Jurkat, Clone E6-1 (cell line): ENCODE measurements at regions not wholly inside any gene's neighbourhood (a gene's known extent, or its start where the extent isn't known, plus 50 kb on each side); places are given as distances from the start of the nearest gene placed in this dataset.

Experiments
- DNase-seq: peaks from one replicate; pipeline ENCODE4 v3.0.0-alpha.2; 2011; ENCODE audit warnings: low read depth, low spot score
- H3K4me3 ChIP-seq: 2 replicates; pipeline ENCODE4 v1.5.1; 2011; ENCODE audit warnings: mild to moderate bottlenecking, low read length, control low read depth, moderate library complexity

DNA sequence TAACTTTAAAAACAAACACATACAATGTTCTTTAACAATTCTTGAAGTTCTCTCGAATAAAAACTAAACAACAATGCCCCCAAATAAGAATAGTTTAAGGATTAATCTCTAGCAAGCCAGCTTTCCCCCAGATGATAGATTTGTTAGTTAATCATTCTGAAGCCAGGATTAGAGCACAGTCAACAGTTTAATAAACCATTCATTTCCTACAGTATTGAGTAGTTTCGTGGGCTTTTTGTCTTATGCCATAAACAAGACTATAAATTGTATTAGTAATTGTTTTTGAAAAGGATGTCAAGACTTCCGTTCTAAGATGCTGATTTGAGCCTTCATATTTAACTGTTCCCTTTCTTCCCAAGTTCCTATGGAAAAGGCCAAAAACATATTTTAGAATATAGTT is 136.6 kb downstream of the PIK3R1 start:
- DNase-seq = no peak
- no peak overlapping the region for H3K4me3 ChIP-seq

- H3K4me3 ChIP-seq = no peak overlapping the region
- DNase-seq = no peak
These were observed 138.0 kb downstream of the PIK3R1 start for GRCh38 chr5:68353605-68354004.

- no peak for DNase-seq
- H3K4me3 ChIP-seq = no peak overlapping the region
These were observed 138.8 kb downstream of the PIK3R1 start for GRCh38 chr5:68354315-68354714.

- no peak for DNase-seq
- no peak overlapping the region for H3K4me3 ChIP-seq
These were observed 140.7 kb downstream of the PIK3R1 start for GRCh38 chr5:68356216-68356615.

GRCh38 chr5:68356623-68357022 is 141.1 kb downstream of the PIK3R1 start:
- DNase-seq = no peak
- no peak overlapping the region for H3K4me3 ChIP-seq

DNA sequence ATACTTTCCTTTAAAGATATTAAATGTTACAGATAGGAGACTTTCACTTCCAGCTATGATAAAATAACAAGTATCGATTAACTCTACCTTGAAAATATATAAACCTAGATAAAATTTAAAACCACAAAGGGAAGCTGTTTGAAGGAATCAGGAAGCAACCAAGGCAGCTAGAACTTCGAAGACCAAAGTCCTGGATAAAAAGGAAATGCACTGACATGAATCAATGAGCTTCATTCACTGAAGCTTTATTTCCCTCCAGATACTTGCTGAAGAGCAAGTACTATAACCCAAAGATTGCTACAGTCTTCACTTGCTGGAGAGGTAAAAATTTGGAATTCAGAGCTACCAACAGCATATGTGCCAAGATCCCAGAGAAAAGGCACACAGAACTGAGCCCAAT is 144.1 kb downstream of the PIK3R1 start:
- no peak overlapping the region for H3K4me3 ChIP-seq
- DNase-seq = no peak

DNA sequence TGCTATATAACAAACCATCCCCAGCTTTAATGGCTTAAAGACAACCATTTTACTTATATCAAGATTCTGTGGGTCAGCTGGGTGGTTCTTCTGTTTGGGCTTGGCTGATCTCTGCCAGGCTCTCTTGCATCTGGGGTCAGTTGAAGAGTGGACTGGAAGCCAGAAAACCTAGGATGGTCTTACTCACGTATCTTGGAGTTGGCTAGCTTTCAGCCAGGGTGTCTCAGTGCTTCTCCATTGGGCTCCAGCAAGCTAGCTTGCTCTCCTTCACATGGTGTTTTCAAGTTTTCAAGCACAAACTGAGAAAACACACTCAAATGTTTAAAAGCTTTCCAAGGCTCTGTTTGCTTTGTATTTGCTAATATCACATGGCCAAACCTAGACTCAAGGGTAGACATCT is 146.8 kb downstream of the PIK3R1 start:
- DNase-seq = no peak
- no peak overlapping the region for H3K4me3 ChIP-seq

- DNase-seq = no peak
- H3K4me3 ChIP-seq = no peak overlapping the region
These were observed 150.3 kb downstream of the PIK3R1 start for GRCh38 chr5:68365889-68366288.

DNA sequence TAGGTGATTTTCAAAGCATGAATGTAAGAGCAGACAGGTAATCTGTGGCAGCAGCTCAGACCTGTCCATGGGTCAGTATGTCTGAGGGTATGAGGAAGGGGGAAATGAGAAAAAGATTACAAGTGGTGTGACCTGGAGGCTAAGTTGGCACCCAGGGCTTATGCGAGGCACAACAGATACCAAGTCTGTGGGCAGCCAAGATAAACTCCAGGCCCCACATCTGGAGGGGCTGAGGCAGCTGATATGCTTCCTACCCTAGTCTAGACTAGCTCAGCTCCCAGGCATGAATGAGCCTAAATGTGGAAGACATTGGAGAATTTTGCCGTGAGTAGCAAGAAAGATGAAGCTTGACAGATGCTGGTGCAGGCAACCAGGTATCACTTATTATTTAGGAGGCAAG is 151.7 kb downstream of the PIK3R1 start:
- H3K4me3 ChIP-seq = no peak overlapping the region
- DNase-seq = no peak

DNA sequence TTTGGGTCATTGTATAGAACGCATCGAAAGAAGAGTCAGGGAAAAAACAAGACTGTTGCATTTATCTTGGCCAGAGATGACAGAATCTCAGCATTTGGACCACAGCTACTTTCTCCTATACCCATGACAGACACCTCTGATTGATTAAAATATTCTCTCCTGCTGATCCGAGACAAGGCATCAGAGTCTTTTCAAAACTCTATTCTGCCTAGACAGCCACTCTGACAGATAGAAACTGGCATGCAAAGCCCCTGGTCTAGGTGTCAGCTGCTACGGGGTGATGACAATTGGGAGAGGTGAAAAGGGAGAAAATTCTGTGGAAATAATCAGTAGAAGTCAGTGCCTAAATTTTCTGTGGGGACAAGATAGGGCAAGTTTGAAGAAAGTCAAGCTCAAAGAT is 152.2 kb downstream of the PIK3R1 start:
- no peak for DNase-seq
- no peak overlapping the region for H3K4me3 ChIP-seq

- no peak for DNase-seq
- no peak overlapping the region for H3K4me3 ChIP-seq
These were observed 152.9 kb downstream of the PIK3R1 start for GRCh38 chr5:68368311-68369022.

DNA sequence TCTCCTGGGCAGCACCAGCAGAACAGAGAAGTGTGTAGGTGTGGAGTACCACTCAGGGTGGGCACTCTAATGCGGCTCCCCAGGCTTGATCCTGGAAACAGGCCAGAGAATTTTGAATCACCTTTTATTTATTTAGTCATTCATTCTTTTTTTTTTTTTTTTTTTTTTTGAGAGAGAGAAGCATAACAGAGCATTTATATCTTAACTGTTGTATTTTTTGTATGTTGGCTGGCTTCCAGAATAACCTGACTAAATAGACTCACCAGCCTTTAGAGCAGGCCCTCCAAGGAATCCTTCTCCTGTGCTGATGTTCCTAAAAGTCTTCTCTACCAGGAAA is 153.4 kb downstream of the PIK3R1 start:
- no peak overlapping the region for H3K4me3 ChIP-seq
- no peak for DNase-seq

DNA sequence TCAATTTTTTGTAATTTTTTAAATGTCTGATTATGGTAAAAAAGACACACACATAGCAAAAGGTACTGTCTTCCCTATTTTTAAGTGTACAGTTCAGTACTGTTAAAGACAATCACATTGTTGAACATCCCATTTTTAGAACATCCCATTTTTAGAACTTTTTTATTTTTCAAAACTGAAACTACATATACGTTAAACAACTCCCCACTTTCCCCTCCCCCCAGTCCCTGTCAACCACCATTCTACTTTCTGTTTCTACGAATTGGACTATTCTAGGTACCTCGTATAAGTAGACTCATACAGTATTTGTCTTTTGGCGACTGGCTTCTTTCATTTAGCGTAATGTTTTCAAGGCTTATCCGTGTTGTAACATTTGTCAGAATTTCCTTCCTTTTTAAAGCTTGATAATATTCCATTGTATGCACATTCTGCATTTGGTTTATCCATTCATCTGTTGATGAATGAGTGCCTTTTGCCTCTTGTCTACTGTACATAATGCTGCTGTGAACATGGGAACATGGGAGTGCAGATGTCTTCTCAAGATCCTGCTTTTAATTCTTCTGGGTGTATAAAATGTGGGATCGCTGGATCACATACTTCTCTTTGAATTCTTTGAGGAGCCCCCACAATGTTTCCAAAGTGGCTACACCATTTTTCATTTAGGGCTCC is 154.0 kb downstream of the PIK3R1 start:
- DNase-seq = no peak
- no peak overlapping the region for H3K4me3 ChIP-seq

GRCh38 chr5:68370196-68370595 is 154.6 kb downstream of the PIK3R1 start:
- H3K4me3 ChIP-seq = no peak overlapping the region
- no peak for DNase-seq

DNA sequence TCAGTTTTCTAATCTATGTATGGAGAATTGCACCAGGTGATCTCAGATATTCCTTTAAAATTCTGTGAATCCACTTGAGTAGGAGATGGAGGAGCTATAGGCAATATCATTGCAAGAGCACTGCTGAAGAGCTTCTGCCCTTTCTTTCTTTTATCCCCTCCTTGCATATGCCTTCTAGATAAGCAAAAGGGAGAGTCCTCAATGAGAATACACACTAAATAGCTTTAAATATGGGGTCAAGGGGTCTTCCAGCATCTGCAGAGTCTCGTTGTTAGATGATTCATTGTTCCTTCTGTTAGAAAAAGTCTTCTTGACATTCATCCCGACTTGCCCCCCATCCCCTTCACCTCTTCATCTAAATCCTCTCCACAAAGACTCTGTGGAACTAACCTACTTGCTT is 156.1 kb downstream of the PIK3R1 start:
- no peak overlapping the region for H3K4me3 ChIP-seq
- DNase-seq = no peak

GRCh38 chr5:68372161-68372560 is 156.6 kb downstream of the PIK3R1 start:
- no peak for DNase-seq

GRCh38 chr5:68373050-68373449 is 157.5 kb downstream of the PIK3R1 start:
- no peak overlapping the region for H3K4me3 ChIP-seq

More at GRCh38 chr5:68372161-68372560, 156.6 kb downstream of the PIK3R1 start:
- no peak overlapping the region for H3K4me3 ChIP-seq

DNA sequence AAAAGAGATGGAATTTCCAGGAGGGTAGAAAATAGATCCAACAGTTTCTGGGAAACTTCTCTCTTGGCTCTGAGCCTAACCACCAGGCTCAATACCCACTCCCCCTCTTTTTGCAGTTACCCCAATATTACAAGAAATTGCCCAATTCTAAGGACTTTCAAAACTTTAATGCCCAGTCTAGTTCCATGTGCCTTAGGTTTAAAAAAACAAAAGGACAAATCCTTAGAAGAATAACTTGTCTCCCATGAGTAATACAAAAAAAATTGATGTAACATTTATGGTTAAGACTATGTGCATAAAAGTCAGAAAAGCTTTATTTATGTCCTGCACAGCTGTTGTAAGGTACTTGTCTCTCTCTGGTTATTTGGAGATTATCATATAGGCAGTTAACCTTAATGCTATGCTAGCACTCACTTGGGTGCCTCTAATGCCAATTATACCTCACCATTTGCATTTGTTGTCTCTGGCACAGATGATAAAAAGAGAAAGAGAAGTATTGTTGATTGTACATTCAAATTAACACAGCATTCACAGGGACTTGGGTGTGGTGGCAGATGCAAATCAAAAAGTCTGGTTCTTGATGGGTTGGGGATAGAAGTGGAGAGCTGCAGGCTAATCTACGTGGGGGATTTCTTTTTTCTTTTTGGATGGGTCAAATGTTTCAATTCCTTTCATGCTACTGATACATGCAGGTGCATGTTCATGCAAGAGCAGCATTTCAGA is 159.4 kb downstream of the PIK3R1 start:
- H3K4me3 ChIP-seq = no peak overlapping the region
- no peak for DNase-seq

More at GRCh38 chr5:68373050-68373449, 157.5 kb downstream of the PIK3R1 start:
- DNase-seq = no peak

- H3K4me3 ChIP-seq = no peak overlapping the region
- DNase-seq = no peak
These were observed 160.0 kb downstream of the PIK3R1 start for GRCh38 chr5:68375540-68375939.

DNA sequence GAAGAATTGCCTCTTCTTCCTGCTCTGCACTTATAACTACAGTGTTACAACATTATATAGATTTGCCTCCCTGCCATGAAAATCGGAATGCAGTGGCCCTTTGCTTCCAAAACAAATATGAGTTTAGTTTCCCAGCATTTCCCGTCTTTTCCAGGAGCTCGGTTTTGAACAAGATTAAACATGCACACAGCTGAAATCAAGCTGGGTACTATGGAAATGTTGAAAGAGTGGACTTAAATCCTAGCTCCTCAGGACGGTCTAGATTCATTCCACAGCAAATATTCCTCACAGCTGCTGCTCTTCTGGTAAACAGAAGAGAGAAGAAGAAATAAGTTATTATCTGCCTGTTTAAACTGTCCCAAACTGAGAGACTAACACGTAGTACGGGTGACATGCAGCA is 161.4 kb downstream of the PIK3R1 start:
- DNase-seq = no peak
- H3K4me3 ChIP-seq = no peak overlapping the region
